ENCODE measurements at regions not wholly inside any gene's neighbourhood (a gene's known extent, or its start where the extent isn't known, plus 50 kb on each side); places are given as distances from the start of the nearest gene placed in this dataset.

DNA sequence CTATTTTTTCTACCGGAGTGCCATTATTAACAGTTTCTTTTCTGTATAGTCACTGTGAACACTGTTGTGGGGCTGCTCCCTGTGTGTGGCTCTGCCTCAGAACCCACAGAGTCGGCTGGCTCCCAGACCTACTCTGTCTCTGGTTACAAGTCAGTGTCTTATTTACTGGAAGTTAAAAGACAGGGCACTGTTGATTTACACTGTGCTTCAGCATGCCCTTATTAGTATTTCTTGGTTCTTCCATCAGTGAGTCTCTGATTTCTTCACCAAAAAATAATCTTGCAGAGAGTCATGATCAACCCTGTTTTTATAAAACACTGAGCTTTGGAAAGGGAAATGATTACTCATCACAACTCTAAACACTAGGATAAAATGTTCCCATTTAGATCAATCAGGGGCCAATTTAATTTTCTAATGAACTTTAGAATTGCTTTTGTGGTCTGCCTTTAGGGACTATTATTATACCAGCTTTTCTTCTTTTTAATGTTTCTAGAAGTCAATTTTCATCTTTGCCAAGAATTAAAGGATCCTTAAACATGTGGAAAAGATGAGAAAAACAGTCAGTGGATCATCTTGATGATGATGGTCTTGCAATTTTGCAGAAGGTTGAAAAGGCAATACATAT, 92.6 kb downstream of the UTRN start:
- Histone ChIP-seq H4K8ac (ENCODE audit: extremely low read depth, insufficient read depth, low read length) (no peak overlapping the region), H4K5ac (ENCODE audit: insufficient read length, low read depth, low read length) (no peak overlapping the region), H2AFZ (ENCODE audit: low read length) (no peak overlapping the region), H4K91ac (replicated peaks; ENCODE audit: insufficient read length, low read length) (no peak overlapping the region), H3K56ac (replicated peaks; ENCODE audit: insufficient read length, low read depth, low read length) (no peak overlapping the region), H4K20me1 (replicated peaks in 1 of 2; ENCODE audit: control insufficient read depth in 1 of 2, insufficient read depth in 2 of 2, low read length in 2 of 2) (no peaks in the 10 kb centered on the region), H3K4me3 (ENCODE audit: extremely low read depth in 1 of 4, insufficient read depth in 2 of 4, low read depth in 3 of 4, low read length in 4 of 4) (no peak overlapping the region), H2BK120ac (replicated peaks; ENCODE audit: low read depth, low read length) (no peak overlapping the region), H2BK20ac (ENCODE audit: low read length) (no peak overlapping the region), H3K14ac (ENCODE audit: insufficient read length) (no peak overlapping the region), H2BK12ac (ENCODE audit: low read depth, low read length) (no peak overlapping the region), H3K4ac (replicated peaks; ENCODE audit: insufficient read length, low read depth, low read length) (no peak overlapping the region), H3K79me1 (ENCODE audit: low read depth, low read length) (no peaks in the 10 kb centered on the region; the same call in 1 of the 2 replicates), H3K79me2 (ENCODE audit: control insufficient read depth in 1 of 2, insufficient read depth in 2 of 2, low read length in 2 of 2) (peaks cover 7 to 15% of the 10 kb centered on the region in 2 experiments; a peak in 3 of 4 replicates), H3K9ac (replicated peaks in 1 of 4; ENCODE audit: extremely low read depth in 1 of 4, low read depth in 3 of 4, low read length in 3 of 4) (no peak overlapping the region), H3K23me2 (ENCODE audit: low read depth, low read length) (no peaks in the 10 kb centered on the region), H3K23ac (ENCODE audit: insufficient read length) (no peak overlapping the region), H3K27ac (ENCODE audit: low read depth, low read length) (no peak overlapping the region), H3K9me3 (ENCODE audit: insufficient read depth in 2 of 2, low read depth in 1 of 2, low read length in 1 of 2) (peaks cover 6 to 9% of the 10 kb centered on the region in 2 experiments; a peak in 3 of 4 replicates), H2AK5ac (ENCODE audit: low read depth, low read length) (no peak overlapping the region), H2BK15ac (ENCODE audit: low read length) (no peak overlapping the region), H3K36me3 (ENCODE audit: control insufficient read depth in 2 of 4, insufficient read depth in 4 of 4, low read length in 3 of 4) (peaks cover 0 to 4% (median 0%) of the 10 kb centered on the region in 4 experiments; a peak in 1 of 8 replicates), H3K27me3 (replicated peaks in 1 of 4; ENCODE audit: control insufficient read depth in 3 of 4, extremely low read depth in 1 of 4, insufficient read depth in 3 of 4, low read length in 3 of 4) (no peaks in the 10 kb centered on the region), H3K4me2 (ENCODE audit: insufficient read depth in 1 of 2, low read depth in 2 of 2, low read length in 2 of 2) (no peak overlapping the region), H3K4me1 (replicated peaks in 1 of 4; ENCODE audit: control insufficient read depth in 3 of 4, insufficient read depth in 4 of 4, low read length in 3 of 4) (no peaks in the 10 kb centered on the region), H3K18ac (ENCODE audit: extremely low read depth, low read length) (no peak overlapping the region), H2BK5ac (ENCODE audit: low read depth, low read length) (no peak overlapping the region)
- ChIA-PET CTCF (ENCODE audit: partially characterized antibody) (no interaction called here), POLR2A (ENCODE audit: partially characterized antibody) (no interaction called here)
- 84% methylated on average over 2 of the region's 2 CpGs; no CpG with 5 or more reads in 1 of the 2 experiments for WGBS, 2 experiments (ENCODE audit: extremely low coverage in 1 of 2, insufficient coverage in 1 of 2, insufficient read length in 1 of 2, insufficient replicate concordance in 2 of 2, low coverage in 1 of 2, low lambda C conversion rate in 2 of 2, missing lambda C conversion rate in 1 of 2)
- FAIRE-seq (no peak), DNase-seq (ENCODE audit: low read depth in 1 of 2, low spot score in 2 of 2) (no peak)
- TF ChIP-seq TAF1 (IDR thresholded peaks at IDR 0.05; ENCODE audit: low read depth, low read length) (no peak), SP4 (IDR thresholded peaks at IDR 0.05; ENCODE audit: low read length) (no peak), MAFK (IDR thresholded peaks at IDR 0.05; ENCODE audit: low read depth, low read length) (no peak), POU5F1 (IDR thresholded peaks at IDR 0.05; ENCODE audit: low read depth, low read length) (no peak), RNF2 (IDR thresholded peaks at IDR 0.05; ENCODE audit: borderline replicate concordance, low read depth, low read length, missing control alignments, poor library complexity, severe bottlenecking) (no peak), EP300 (IDR thresholded peaks at IDR 0.05; ENCODE audit: borderline replicate concordance in 1 of 2, low read depth in 2 of 2, low read length in 2 of 2) (no peak), CBX5 (IDR thresholded peaks at IDR 0.05; ENCODE audit: low read depth, low read length) (no peak), CEBPB (IDR thresholded peaks at IDR 0.05; ENCODE audit: low read depth, low read length) (no peak), NANOG (IDR thresholded peaks at IDR 0.05; ENCODE audit: insufficient read depth, low read depth, low read length, poor library complexity, severe bottlenecking) (no peak), SRF (IDR thresholded peaks at IDR 0.05; ENCODE audit: low read depth, low read length) (no peak)

Data from H1 (cell line).